ENCODE measurements at regions not wholly inside any gene's neighbourhood (a gene's known extent, or its start where the extent isn't known, plus 50 kb on each side); places are given as distances from the start of the nearest gene placed in this dataset.

DNA sequence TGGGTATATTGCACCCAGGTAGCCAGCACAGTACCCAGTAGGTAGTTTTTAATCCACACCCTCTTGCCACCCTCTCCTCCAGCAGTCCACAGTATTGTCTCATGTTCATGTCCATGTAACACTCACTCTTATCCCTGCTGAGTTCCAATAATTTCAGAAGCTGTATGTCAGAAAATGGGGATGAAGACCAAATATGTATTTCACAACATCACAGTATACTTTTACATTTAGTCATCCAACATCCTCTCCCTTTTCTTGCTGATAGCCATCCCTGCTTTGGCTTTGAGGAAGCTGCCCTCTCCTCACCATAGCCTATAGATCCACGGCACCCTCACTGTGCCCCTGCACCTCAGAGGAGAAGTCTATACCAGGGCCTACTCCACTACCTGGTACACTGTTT is 126.0 kb upstream of the LDB2 start:
- peaks cover 17% of the 10 kb centered on the region for H3K4me1 ChIP-seq (ENCODE audit: control insufficient read depth, extremely low read depth, insufficient read depth, low read length)
- H3K36me3 ChIP-seq (ENCODE audit: control insufficient read depth in 2 of 2, extremely low read depth in 1 of 2, insufficient read depth in 2 of 2, low read length in 2 of 2), result no peaks in the 10 kb centered on the region
- no peak overlapping the region for H3K9ac ChIP-seq (replicated peaks; ENCODE audit: extremely low read depth, insufficient read depth, low read length)
- no peaks in the 10 kb centered on the region for H3K9me3 ChIP-seq (replicated peaks; ENCODE audit: control insufficient read depth, insufficient read depth, low read length)
- no peaks in the 10 kb centered on the region for H3K79me2 ChIP-seq (ENCODE audit: control insufficient read depth, insufficient read depth, low read length)
- no peaks in the 10 kb centered on the region for H3K27me3 ChIP-seq (ENCODE audit: control insufficient read depth in 2 of 2, insufficient read depth in 2 of 2, low read length in 2 of 2)
- TF ChIP-seq MAX (IDR thresholded peaks at IDR 0.05; ENCODE audit: insufficient read depth, insufficient read length) (no peak), POLR2AphosphoS5 (IDR thresholded peaks at IDR 0.05; ENCODE audit: insufficient read depth, low read depth, low read length) (no peak)
- BruUV-seq (replicated peaks), result no TSS peak
- H4K20me1 ChIP-seq (replicated peaks; ENCODE audit: control insufficient read depth, extremely low read depth, insufficient read depth, low read length), result no peaks in the 10 kb centered on the region
- no peak overlapping the region for H3K27ac ChIP-seq (ENCODE audit: insufficient read depth, low read depth, low read length)
- no peaks in the 10 kb centered on the region for H3K9me1 ChIP-seq (replicated peaks; ENCODE audit: control insufficient read depth, extremely low read depth, insufficient read depth, low read length)
- H3K4me3 ChIP-seq (replicated peaks in 1 of 3; ENCODE audit: insufficient read depth in 1 of 3, low read depth in 1 of 3, low read length in 3 of 3), result no peak overlapping the region
- CTCF ChIA-PET, result interaction anchor here (1.4 kb wide), 1 partner anchor 11 kb away, joined by 3 read pairs; no protein-coding TSS in a partner anchor
- DNase-seq (ENCODE audit: low read depth, low spot score), result no peak
- H3K4me2 ChIP-seq (ENCODE audit: insufficient read depth, low read length), result no peak overlapping the region
- H2AFZ ChIP-seq (ENCODE audit: low read depth, low read length), result no peak overlapping the region
- intact Hi-C loops (cut with micrococcal nuclease) (no loop called here), dilution Hi-C loops (cut with MboI; ENCODE audit: extremely low pct_ligation_motif_present, low sequenced_read_pairs) (no loop called here)
- POLR2A ChIA-PET, result no interaction called here
- FAIRE-seq, result no peak

- Histone ChIP-seq H3K9me3 (replicated peaks; ENCODE audit: control insufficient read depth, insufficient read depth, low read length) (no peaks in the 10 kb centered on the region), H2AFZ (ENCODE audit: low read depth, low read length) (no peak overlapping the region), H3K27me3 (ENCODE audit: control insufficient read depth in 2 of 2, insufficient read depth in 2 of 2, low read length in 2 of 2) (no peaks in the 10 kb centered on the region), H3K79me2 (ENCODE audit: control insufficient read depth, insufficient read depth, low read length) (no peaks in the 10 kb centered on the region), H3K4me2 (ENCODE audit: insufficient read depth, low read length) (no peak overlapping the region), H3K27ac (ENCODE audit: insufficient read depth, low read depth, low read length) (no peak overlapping the region), H3K4me3 (replicated peaks in 1 of 3; ENCODE audit: insufficient read depth in 1 of 3, low read depth in 1 of 3, low read length in 3 of 3) (no peak overlapping the region), H3K4me1 (ENCODE audit: control insufficient read depth, extremely low read depth, insufficient read depth, low read length) (peaks cover 24% of the 10 kb centered on the region), H3K9me1 (replicated peaks; ENCODE audit: control insufficient read depth, extremely low read depth, insufficient read depth, low read length) (no peaks in the 10 kb centered on the region), H4K20me1 (replicated peaks; ENCODE audit: control insufficient read depth, extremely low read depth, insufficient read depth, low read length) (no peaks in the 10 kb centered on the region), H3K36me3 (ENCODE audit: control insufficient read depth in 2 of 2, extremely low read depth in 1 of 2, insufficient read depth in 2 of 2, low read length in 2 of 2) (no peaks in the 10 kb centered on the region), H3K9ac (replicated peaks; ENCODE audit: extremely low read depth, insufficient read depth, low read length) (no peak overlapping the region)
- FAIRE-seq, result no peak
- DNase-seq (ENCODE audit: low read depth, low spot score), result no peak
- ChIA-PET CTCF (interaction anchor here (0.9 to 1.5 kb wide), 3 partner anchors 9 to 105 kb away, joined by 3 read pairs; no protein-coding TSS in a partner anchor), POLR2A (no interaction called here)
- BruUV-seq (replicated peaks), result no TSS peak
- intact Hi-C loops (cut with micrococcal nuclease) (no loop called here), dilution Hi-C loops (cut with MboI; ENCODE audit: extremely low pct_ligation_motif_present, low sequenced_read_pairs) (no loop called here)
- TF ChIP-seq MYC (IDR thresholded peaks at IDR 0.05; ENCODE audit: low read depth, low read length), result no peak
- no peak for TF ChIP-seq MAX (IDR thresholded peaks at IDR 0.05; ENCODE audit: insufficient read depth, insufficient read length)
- TF ChIP-seq POLR2AphosphoS5 (IDR thresholded peaks at IDR 0.05; ENCODE audit: insufficient read depth, low read depth, low read length), result no peak
- TF ChIP-seq GATA2 (IDR thresholded peaks at IDR 0.05; ENCODE audit: insufficient read depth, insufficient read length, low read depth, low read length), result no peak
- no peak for TF ChIP-seq CTCF (IDR thresholded peaks at IDR 0.05; ENCODE audit: extremely low read depth in 1 of 2, insufficient read depth in 1 of 2, low read depth in 1 of 2, low read length in 2 of 2)
- TF ChIP-seq POLR2A (IDR thresholded peaks at IDR 0.05; ENCODE audit: low read depth, low read length), result no peak
- TF ChIP-seq FOS (IDR thresholded peaks at IDR 0.05; ENCODE audit: borderline replicate concordance, insufficient read depth, low read length), result no peak
- no peak for TF ChIP-seq JUN (IDR thresholded peaks at IDR 0.05; ENCODE audit: borderline replicate concordance, insufficient read depth, insufficient read length, low read depth)
- no peak for TF ChIP-seq EZH2 (IDR thresholded peaks at IDR 0.05; ENCODE audit: borderline replicate concordance, low read depth, low read length, severe bottlenecking)
Measured at GRCh38 chr4:17020901-17021300, 122.5 kb upstream of the LDB2 start.
